OCI-LY1 (cell line): ENCODE measurements at regions not wholly inside any gene's neighbourhood (a gene's known extent, or its start where the extent isn't known, plus 50 kb on each side); places are given as distances from the start of the nearest gene placed in this dataset.

Experiments
- H2AFZ ChIP-seq: fragments of 200-600 bp; sonication (generic), shearing (Covaris generic); 2 replicates; pipeline ENCODE4 v1.6.0; 2014; ENCODE audit warnings: antibody characterized with exemption, mild to moderate bottlenecking, low read length
- H3F3A ChIP-seq: fragments of 200-600 bp; sonication (generic), shearing (Covaris generic); 2 replicates; pipeline ENCODE4 v1.6.0; 2014; ENCODE audit warnings: mild to moderate bottlenecking, antibody characterized with exemption, low read length, moderate library complexity; ENCODE audit not compliant: insufficient read depth
- H3K27ac ChIP-seq: fragments of 200-600 bp; sonication (generic); 2 replicates; pipeline ENCODE4 v1.5.1; 2014; ENCODE audit warnings: low read length, mixed run types, mild to moderate bottlenecking, low read depth; ENCODE audit not compliant: poor library complexity, severe bottlenecking
- H3K27me3 ChIP-seq: fragments of 200-600 bp; sonication (generic); 2 replicates; pipeline ENCODE4 v1.6.0; 2014; ENCODE audit warnings: antibody characterized with exemption, mild to moderate bottlenecking, low read length, moderate library complexity; ENCODE audit not compliant: insufficient read depth
- H3K36me3 ChIP-seq: fragments of 200-600 bp; sonication (generic); 2 replicates; pipeline ENCODE4 v1.6.1; 2014; ENCODE audit warnings: mild to moderate bottlenecking, antibody characterized with exemption, low read length, moderate library complexity, mixed read lengths; ENCODE audit not compliant: insufficient read depth
- H3K4me1 ChIP-seq: fragments of 200-600 bp; sonication (generic); 2 replicates; pipeline ENCODE4 v1.5.1; 2014; ENCODE audit warnings: mild to moderate bottlenecking, low read length, moderate library complexity; ENCODE audit not compliant: insufficient read depth, severe bottlenecking
- H3K4me2 ChIP-seq: fragments of 200-600 bp; sonication (generic), shearing (Covaris generic); 2 replicates; pipeline ENCODE4 v1.6.1; 2014; ENCODE audit warnings: low read length
- H3K4me3 ChIP-seq: fragments of 200-600 bp; sonication (generic); 2 replicates; pipeline ENCODE4 v1.5.1; 2014; ENCODE audit warnings: low read length, low read depth, mild to moderate bottlenecking, mixed read lengths; ENCODE audit not compliant: poor library complexity, severe bottlenecking
- H3K79me2 ChIP-seq: fragments of 200-600 bp; shearing (Covaris generic); 2 replicates; pipeline ENCODE4 v1.6.1; 2016; ENCODE audit warnings: mixed run types, low read length, mixed read lengths; ENCODE audit not compliant: insufficient read depth
- H3K9ac ChIP-seq: fragments of 200-600 bp; sonication (generic), shearing (Covaris generic); 2 replicates; pipeline ENCODE4 v1.6.1; 2014; ENCODE audit warnings: mild to moderate bottlenecking, low read length, mixed read lengths
- H3K9me2 ChIP-seq: fragments of 200-600 bp; sonication (generic), shearing (Covaris generic); 2 replicates; pipeline ENCODE4 v1.6.1; 2014; ENCODE audit warnings: low read depth, mild to moderate bottlenecking, low read length, mixed read lengths
- H3K9me3 ChIP-seq: fragments of 200-600 bp; shearing (Covaris generic); 2 replicates; pipeline ENCODE4 v1.6.1; 2014; ENCODE audit warnings: low read length, mixed read lengths
- H4K20me1 ChIP-seq: fragments of 200-600 bp; sonication (generic), shearing (Covaris generic); 2 replicates; pipeline ENCODE4 v1.6.0; 2016; ENCODE audit warnings: mild to moderate bottlenecking, low read length; ENCODE audit not compliant: insufficient read depth
- CTCF ChIP-seq: fragments of 200-600 bp; sonication (generic), shearing (Covaris generic); IDR thresholded peaks from 2 replicates; pipeline ENCODE4 v1.5.1; 2017; ENCODE audit warnings: mild to moderate bottlenecking, antibody characterized with exemption, low read length, moderate library complexity, mixed read lengths
- EZH2 ChIP-seq: fragments of 200-600 bp; sonication (generic), shearing (Covaris generic); IDR thresholded peaks from 2 replicates; pipeline ENCODE4 v1.8.0; 2017; ENCODE audit warnings: borderline replicate concordance, mixed run types, mild to moderate bottlenecking, antibody characterized with exemption, low read length, moderate library complexity, mixed read lengths

DNA sequence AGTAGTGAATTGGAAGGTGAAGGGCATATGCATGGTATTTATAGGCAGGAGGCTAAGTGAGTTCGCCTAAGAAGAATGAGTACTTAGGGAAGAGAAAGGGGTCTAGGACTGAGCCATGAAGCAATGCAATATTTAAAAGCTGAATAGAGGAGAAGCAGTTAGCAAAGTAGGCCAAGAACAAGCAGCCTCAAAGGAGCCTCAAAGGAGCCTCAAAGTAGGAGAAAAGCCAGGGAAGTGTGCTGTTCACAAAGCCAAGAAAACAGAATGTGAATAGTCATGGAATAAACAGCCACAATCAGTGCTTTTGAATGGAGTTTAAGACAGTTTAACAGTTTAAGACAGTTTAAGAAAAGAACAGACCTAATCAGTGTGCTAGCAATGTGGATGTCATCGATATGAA lies 762.0 kb downstream of the SORCS1 start:
- no peaks in the 10 kb centered on the region for H3K9me2 ChIP-seq
- no peaks in the 10 kb centered on the region for H3K9me3 ChIP-seq
- no peaks in the 10 kb centered on the region for H3K36me3 ChIP-seq
- no peak overlapping the region for H2AFZ ChIP-seq
- no peaks in the 10 kb centered on the region for H4K20me1 ChIP-seq
- H3K79me2 ChIP-seq, result no peaks in the 10 kb centered on the region
- no peak overlapping the region for H3K9ac ChIP-seq
- H3K27me3 ChIP-seq, result no peaks in the 10 kb centered on the region
- no peak overlapping the region for H3K4me3 ChIP-seq
- no peaks in the 10 kb centered on the region for H3F3A ChIP-seq
- no peak for TF ChIP-seq CTCF
- TF ChIP-seq EZH2, result no peak
- H3K27ac ChIP-seq, result no peak overlapping the region
- H3K4me1 ChIP-seq, result no peaks in the 10 kb centered on the region
- H3K4me2 ChIP-seq, result no peak overlapping the region

- no peak overlapping the region for H3K9ac ChIP-seq
- TF ChIP-seq EZH2, result no peak
- TF ChIP-seq CTCF, result no peak
- H3K27me3 ChIP-seq, result no peaks in the 10 kb centered on the region
- no peaks in the 10 kb centered on the region for H3K36me3 ChIP-seq
- no peaks in the 10 kb centered on the region for H3K4me1 ChIP-seq
- no peaks in the 10 kb centered on the region for H3K79me2 ChIP-seq
- H3K9me3 ChIP-seq, result no peaks in the 10 kb centered on the region
- no peaks in the 10 kb centered on the region for H4K20me1 ChIP-seq
- H3K4me2 ChIP-seq, result no peak overlapping the region
- no peak overlapping the region for H3K4me3 ChIP-seq
- no peak overlapping the region for H3K27ac ChIP-seq
- H2AFZ ChIP-seq, result no peak overlapping the region
- no peaks in the 10 kb centered on the region for H3F3A ChIP-seq
- H3K9me2 ChIP-seq, result no peaks in the 10 kb centered on the region
These were observed 762.5 kb downstream of the SORCS1 start for GRCh38 chr10:106401967-106402366.

DNA sequence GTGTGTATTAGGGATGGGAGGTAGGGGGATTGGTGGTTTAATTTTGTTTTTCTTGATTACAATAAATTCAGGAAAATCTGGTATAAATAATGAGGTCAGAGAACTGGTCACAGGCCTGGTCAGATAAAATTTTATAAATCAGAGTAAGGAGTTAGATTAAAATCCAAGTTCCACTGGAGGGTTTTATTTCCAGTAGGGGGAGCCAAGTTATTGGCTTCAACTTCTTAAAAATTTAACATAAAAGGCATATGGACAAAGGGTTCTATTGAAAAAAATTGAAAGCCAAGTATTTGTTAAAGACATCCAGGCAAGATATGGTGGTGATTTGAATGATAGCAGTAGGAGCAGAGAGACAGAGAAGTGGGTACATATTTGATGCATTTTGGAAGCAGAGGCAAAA lies 763.3 kb downstream of the SORCS1 start:
- Histone ChIP-seq H3F3A (no peaks in the 10 kb centered on the region), H3K27ac (no peak overlapping the region), H3K79me2 (no peaks in the 10 kb centered on the region), H3K9me2 (no peaks in the 10 kb centered on the region), H2AFZ (no peak overlapping the region), H4K20me1 (no peaks in the 10 kb centered on the region), H3K4me3 (no peak overlapping the region), H3K9me3 (no peaks in the 10 kb centered on the region), H3K4me1 (no peaks in the 10 kb centered on the region), H3K36me3 (no peaks in the 10 kb centered on the region), H3K27me3 (no peaks in the 10 kb centered on the region), H3K4me2 (no peak overlapping the region), H3K9ac (no peak overlapping the region)
- TF ChIP-seq EZH2 (no peak), CTCF (peak; percentile 37; the same call in 1 of the 2 replicates)
